ENCODE measurements at regions not wholly inside any gene's neighbourhood (a gene's known extent, or its start where the extent isn't known, plus 50 kb on each side); places are given as distances from the start of the nearest gene placed in this dataset.

- DNase-seq = no peak
These were observed 704.1 kb downstream of the CDH11 start for GRCh38 chr16:64417711-64418227.

- no peak for DNase-seq
These were observed 705.5 kb downstream of the CDH11 start for GRCh38 chr16:64416216-64417005.

GRCh38 chr16:64412578-64413280 lies 709.1 kb downstream of the CDH11 start:
- DNase-seq = peak in 5 of 51 donors; percentile 7 to 28 (median 15)

- DNase-seq = no peak
These were observed 711.6 kb downstream of the CDH11 start for GRCh38 chr16:64410306-64410705.

GRCh38 chr16:64409783-64410210 lies 712.1 kb downstream of the CDH11 start:
- no peak for DNase-seq

- no peak for DNase-seq
These were observed 713.2 kb downstream of the CDH11 start for GRCh38 chr16:64408699-64409098.

GRCh38 chr16:64406770-64407181 lies 715.1 kb downstream of the CDH11 start:
- DNase-seq = no peak

GRCh38 chr16:64403352-64403751 lies 718.5 kb downstream of the CDH11 start:
- no peak for DNase-seq

- DNase-seq = no peak
These were observed 723.1 kb downstream of the CDH11 start for GRCh38 chr16:64398793-64399192.

- no peak for DNase-seq
These were observed 723.8 kb downstream of the CDH11 start for GRCh38 chr16:64397945-64398508.

- DNase-seq = no peak
These were observed 724.8 kb downstream of the CDH11 start for GRCh38 chr16:64397042-64397441.

- no peak for DNase-seq
These were observed 727.8 kb downstream of the CDH11 start for GRCh38 chr16:64394061-64394460.

- DNase-seq = no peak
These were observed 729.4 kb downstream of the CDH11 start for GRCh38 chr16:64392456-64392855.

GRCh38 chr16:64391063-64391600 lies 730.7 kb downstream of the CDH11 start:
- DNase-seq = peak in 1 of 51 donors; percentile 30

- no peak for DNase-seq
These were observed 731.8 kb downstream of the CDH11 start for GRCh38 chr16:64390102-64390501.

- no peak for DNase-seq
These were observed 737.2 kb downstream of the CDH11 start for GRCh38 chr16:64384636-64385035.

- DNase-seq = peak in 1 of 51 donors; percentile 1
These were observed 739.9 kb downstream of the CDH11 start for GRCh38 chr16:64381979-64382378.

GRCh38 chr16:64380751-64381150 lies 741.1 kb downstream of the CDH11 start:
- DNase-seq = no peak

- DNase-seq = no peak
These were observed 746.4 kb downstream of the CDH11 start for GRCh38 chr16:64375391-64375980.

GRCh38 chr16:64370112-64370511 lies 751.8 kb downstream of the CDH11 start:
- no peak for DNase-seq

- no peak for DNase-seq
These were observed 756.4 kb downstream of the CDH11 start for GRCh38 chr16:64365448-64365931.

Data from hypothalamus (tissue), 51 donors.